ENCODE measurements at regions not wholly inside any gene's neighbourhood (a gene's known extent, or its start where the extent isn't known, plus 50 kb on each side); places are given as distances from the start of the nearest gene placed in this dataset.

GRCh38 chr4:58061967-58062366 is 951.8 kb upstream of the IGFBP7 start:
- Histone ChIP-seq H3K4me3 (no peak overlapping the region), H2AFZ (ENCODE audit: control insufficient read depth, low read depth, low read length) (no peak overlapping the region), H3K36me3 (ENCODE audit: control insufficient read depth in 2 of 2, insufficient read depth in 2 of 2, low read length in 1 of 2) (no peaks in the 10 kb centered on the region), H3K4me2 (ENCODE audit: control insufficient read depth, insufficient read depth) (no peak overlapping the region), H3K4me1 (ENCODE audit: control insufficient read depth, insufficient read depth, low read length) (no peaks in the 10 kb centered on the region), H3K27ac (ENCODE audit: control insufficient read depth, insufficient read depth) (no peak overlapping the region), H3K27me3 (replicated peaks in 1 of 2; ENCODE audit: control insufficient read depth in 2 of 2, insufficient read depth in 2 of 2, low read length in 1 of 2) (no peaks in the 10 kb centered on the region), H3K9ac (ENCODE audit: control insufficient read depth, insufficient read depth, low read length) (no peak overlapping the region), H3K79me2 (ENCODE audit: control insufficient read depth, insufficient read depth, low read length) (no peaks in the 10 kb centered on the region), H3K9me3 (replicated peaks; ENCODE audit: control insufficient read depth, insufficient read depth, low read length) (no peaks in the 10 kb centered on the region), H4K20me1 (ENCODE audit: control insufficient read depth, insufficient read depth) (no peaks in the 10 kb centered on the region)
- FAIRE-seq, result no peak
- ATAC-seq, result no peak
- SMC1A ChIA-PET (ENCODE audit: uncharacterized antibody, unreplicated experiment), result interaction anchor here (0.6 to 0.7 kb wide), 2 partner anchors 634 to 636 kb away, joined by 3 to 4 read pairs; no protein-coding TSS in a partner anchor
- TF ChIP-seq CTCF (IDR thresholded peaks at IDR 0.05 in 2 of 3, conservative IDR thresholded peaks at IDR 0.05 in 1 of 3; ENCODE audit: control insufficient read depth in 2 of 3, extremely low read depth in 1 of 3, insufficient read depth in 1 of 3, low read depth in 3 of 3, low read length in 3 of 3) (peak in 1 of 3 experiments; percentile 21; a peak in 1 of 6 replicates), ATF2 (IDR thresholded peaks at IDR 0.05; ENCODE audit: low read length) (no peak)
- DNase-seq (ENCODE audit: low read depth, low spot score), result no peak
- CTCF ChIA-PET, result interaction anchor here (1.2 kb wide), 1 partner anchor 621 kb away, joined by 4 read pairs; no protein-coding TSS in a partner anchor
- BruUV-seq (replicated peaks), result no TSS peak
- RAD21 ChIA-PET (ENCODE audit: unreplicated experiment), result no interaction called here
- POLR2A ChIA-PET, result no interaction called here
- intact Hi-C loops (cut with micrococcal nuclease; ENCODE audit: unreplicated experiment) (loop anchor here (2.0 kb wide), 1 partner anchor 635 kb away; no protein-coding TSS in a partner anchor), in situ Hi-C loops (cut with MboI) (no loop called here)

- WGBS (ENCODE audit: insufficient coverage, insufficient replicate concordance, low lambda C conversion rate, missing lambda C conversion rate), result 1% methylated on average over 4 of the region's 4 CpGs
- Histone ChIP-seq H4K20me1 (ENCODE audit: control insufficient read depth, insufficient read depth) (no peaks in the 10 kb centered on the region), H2AFZ (ENCODE audit: control insufficient read depth, low read depth, low read length) (no peak overlapping the region), H3K4me2 (ENCODE audit: control insufficient read depth, insufficient read depth) (no peak overlapping the region), H3K27me3 (replicated peaks in 1 of 2; ENCODE audit: control insufficient read depth in 2 of 2, insufficient read depth in 2 of 2, low read length in 1 of 2) (no peaks in the 10 kb centered on the region), H3K79me2 (ENCODE audit: control insufficient read depth, insufficient read depth, low read length) (no peaks in the 10 kb centered on the region), H3K4me3 (no peak overlapping the region), H3K36me3 (ENCODE audit: control insufficient read depth in 2 of 2, insufficient read depth in 2 of 2, low read length in 1 of 2) (no peaks in the 10 kb centered on the region), H3K9ac (ENCODE audit: control insufficient read depth, insufficient read depth, low read length) (no peak overlapping the region), H3K27ac (ENCODE audit: control insufficient read depth, insufficient read depth) (no peak overlapping the region), H3K4me1 (ENCODE audit: control insufficient read depth, insufficient read depth, low read length) (no peaks in the 10 kb centered on the region), H3K9me3 (replicated peaks; ENCODE audit: control insufficient read depth, insufficient read depth, low read length) (no peaks in the 10 kb centered on the region)
- no TSS peak for BruUV-seq (replicated peaks)
- CTCF ChIA-PET, result interaction anchor here (0.6 kb wide), 1 partner anchor 15 kb away, joined by 3 read pairs; no protein-coding TSS in a partner anchor
- FAIRE-seq (no peak), DNase-seq (ENCODE audit: low read depth, low spot score) (no peak), ATAC-seq (no peak)
- in situ Hi-C loops (cut with MboI) (no loop called here), intact Hi-C loops (cut with micrococcal nuclease; ENCODE audit: unreplicated experiment) (no loop called here)
- RAD21 ChIA-PET (ENCODE audit: unreplicated experiment), result no interaction called here
- POLR2A ChIA-PET, result no interaction called here
- SMC1A ChIA-PET (ENCODE audit: uncharacterized antibody, unreplicated experiment), result interaction anchor here (1.4 kb wide), 1 partner anchor 10 kb away, joined by 4 read pairs; no protein-coding TSS in a partner anchor
- no peak for TF ChIP-seq SP1 (IDR thresholded peaks at IDR 0.05; ENCODE audit: low read depth, low read length)
- no peak for TF ChIP-seq SIN3A (IDR thresholded peaks at IDR 0.05; ENCODE audit: low read depth, low read length)
- no peak for TF ChIP-seq NR2C1 (IDR thresholded peaks at IDR 0.05)
- no peak for TF ChIP-seq EZH2 (IDR thresholded peaks at IDR 0.05; ENCODE audit: borderline replicate concordance, control insufficient read depth, low read depth, low read length)
- TF ChIP-seq IRF3 (IDR thresholded peaks at IDR 0.05), result no peak
- no peak for TF ChIP-seq KDM1A (IDR thresholded peaks at IDR 0.05; ENCODE audit: borderline replicate concordance)
- TF ChIP-seq IKZF1 (conservative IDR thresholded peaks at IDR 0.05), result no peak
- TF ChIP-seq PML (IDR thresholded peaks at IDR 0.05; ENCODE audit: low read length), result no peak
- TF ChIP-seq SIX5 (IDR thresholded peaks at IDR 0.05; ENCODE audit: low read depth, low read length, severe bottlenecking), result no peak
- no peak for TF ChIP-seq MEF2B (IDR thresholded peaks at IDR 0.05; ENCODE audit: partially characterized antibody, poor library complexity, severe bottlenecking)
- TF ChIP-seq TCF7 (IDR thresholded peaks at IDR 0.05; ENCODE audit: borderline replicate concordance), result no peak
Observed at GRCh38 chr4:58050439-58050838, 940.3 kb upstream of the IGFBP7 start.

Data from GM12878 (cell line).